Ovary (tissue), 3 donors: ENCODE measurements at regions not wholly inside any gene's neighbourhood (a gene's known extent, or its start where the extent isn't known, plus 50 kb on each side); places are given as distances from the start of the nearest gene placed in this dataset.

Experiments used
- CTCF ChIP-seq, 3 donors: fragments of 450-650 bp in 2 of 3; fragments of 200-600 bp in 1 of 3; IDR thresholded peaks; one replicate each; pipeline versions ENCODE4 v1.5.1 to v1.8.0; 2016 to 2022; ENCODE audit warnings: antibody characterized with exemption in 3 of 3, mild to moderate bottlenecking in 1 of 3
- POLR2A ChIP-seq: fragments of 450-650 bp; IDR thresholded peaks from one replicate; pipeline ENCODE4 v1.6.1; 2017; ENCODE audit warnings: antibody characterized with exemption, mild to moderate bottlenecking, moderate library complexity
- donor health status: DM: no; HTN: no; CAD: no.

- TF ChIP-seq CTCF (IDR thresholded peaks at IDR 0.05): no peak
- TF ChIP-seq POLR2A: no peak
Measured at GRCh38 chr6:132967871-132968270, 153.5 kb downstream of the RPS12 start.
